ENCODE measurements at regions not wholly inside any gene's neighbourhood (a gene's known extent, or its start where the extent isn't known, plus 50 kb on each side); places are given as distances from the start of the nearest gene placed in this dataset.

DNA sequence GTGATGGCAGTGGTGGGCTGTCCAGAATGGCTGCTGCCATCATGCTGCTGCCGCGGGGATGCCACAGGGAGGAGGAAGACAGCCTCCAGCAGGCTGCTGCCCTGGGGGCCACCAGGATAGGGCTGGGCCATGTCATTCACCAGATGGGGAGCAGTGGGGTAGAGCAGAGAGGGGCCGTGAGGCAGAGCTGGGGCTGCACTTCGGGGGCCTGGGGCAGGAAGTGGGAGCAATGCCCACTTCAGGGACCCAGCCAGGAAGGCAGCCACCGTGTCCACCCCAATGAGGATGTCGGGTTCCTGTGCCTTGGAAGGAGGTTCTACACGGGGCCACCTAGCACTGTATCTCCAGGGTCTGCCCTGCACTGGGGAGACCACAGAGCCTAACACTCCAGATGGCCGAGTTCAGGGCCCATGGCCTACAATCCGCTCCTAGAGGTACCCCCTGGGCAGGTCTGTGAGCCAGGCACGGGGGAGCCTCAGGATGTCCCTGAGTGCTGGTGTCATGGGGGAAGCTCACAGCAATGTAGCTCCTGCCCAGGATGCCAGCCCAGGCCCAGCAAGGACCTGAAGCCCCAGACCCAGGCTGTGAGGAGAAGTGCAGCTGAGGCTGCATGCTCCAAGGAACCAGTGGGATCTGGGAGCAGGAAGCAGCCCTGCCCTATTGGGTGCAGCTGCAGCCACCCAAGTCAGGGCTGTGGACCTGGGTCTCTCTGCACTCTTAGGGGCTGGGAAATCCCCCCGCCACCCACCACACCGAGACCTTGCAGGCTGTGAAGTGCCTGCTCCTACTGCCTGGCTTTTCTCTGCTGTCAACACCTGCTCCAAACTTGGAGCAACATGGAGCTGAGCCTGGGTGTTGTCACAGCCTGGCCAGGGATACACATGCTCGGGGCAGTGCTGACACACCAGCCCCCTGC, 140.3 kb downstream of the PDHA2 start:
- Histone ChIP-seq H3K9ac (ENCODE audit: control insufficient read depth, insufficient read depth, low read length) (no peak overlapping the region), H3K36me3 (ENCODE audit: control insufficient read depth in 2 of 2, insufficient read depth in 2 of 2, low read length in 1 of 2) (no peaks in the 10 kb centered on the region), H3K27me3 (replicated peaks in 1 of 2; ENCODE audit: control insufficient read depth in 2 of 2, insufficient read depth in 2 of 2, low read length in 1 of 2) (no peaks in the 10 kb centered on the region), H3K9me3 (replicated peaks; ENCODE audit: control insufficient read depth, insufficient read depth, low read length) (no peaks in the 10 kb centered on the region; the same call in 2 of the 3 replicates), H3K27ac (ENCODE audit: control insufficient read depth, insufficient read depth) (no peak overlapping the region), H3K4me2 (ENCODE audit: control insufficient read depth, insufficient read depth) (no peak overlapping the region), H3K4me1 (ENCODE audit: control insufficient read depth, insufficient read depth, low read length) (no peaks in the 10 kb centered on the region), H3K79me2 (ENCODE audit: control insufficient read depth, insufficient read depth, low read length) (no peaks in the 10 kb centered on the region), H4K20me1 (ENCODE audit: control insufficient read depth, insufficient read depth) (no peaks in the 10 kb centered on the region), H2AFZ (ENCODE audit: control insufficient read depth, low read depth, low read length) (no peak overlapping the region), H3K4me3 (no peak overlapping the region)
- no peak for DNase-seq (ENCODE audit: low read depth, low spot score)
- RAD21 ChIA-PET (ENCODE audit: unreplicated experiment), result no interaction called here
- ATAC-seq, result no peak
- no peak for FAIRE-seq
- intact Hi-C loops (cut with micrococcal nuclease; ENCODE audit: unreplicated experiment) (no loop called here), in situ Hi-C loops (cut with MboI) (no loop called here)
- TF ChIP-seq YY1 (IDR thresholded peaks at IDR 0.05; ENCODE audit: low read depth, low read length), result no peak
- TF ChIP-seq STAT3 (IDR thresholded peaks at IDR 0.05; ENCODE audit: low read depth, low read length), result no peak
- no peak for TF ChIP-seq CBX3 (IDR thresholded peaks at IDR 0.05; ENCODE audit: borderline replicate concordance, low read depth)
- TF ChIP-seq DPF2 (IDR thresholded peaks at IDR 0.05), result no peak
- TF ChIP-seq PAX8 (IDR thresholded peaks at IDR 0.05), result no peak
- TF ChIP-seq CHD4 (IDR thresholded peaks at IDR 0.05), result no peak
- no peak for TF ChIP-seq ZNF207 (IDR thresholded peaks at IDR 0.05; ENCODE audit: borderline replicate concordance)
- no peak for TF ChIP-seq TARDBP (IDR thresholded peaks at IDR 0.05; ENCODE audit: borderline replicate concordance)
- TF ChIP-seq MYB (IDR thresholded peaks at IDR 0.05; ENCODE audit: borderline replicate concordance, low read depth, low read length), result no peak
- no peak for TF ChIP-seq SMAD5 (IDR thresholded peaks at IDR 0.05; ENCODE audit: low read depth)
- no peak for TF ChIP-seq HDAC2 (IDR thresholded peaks at IDR 0.05)
- CTCF ChIA-PET, result no interaction called here
- POLR2A ChIA-PET, result no interaction called here
- WGBS (ENCODE audit: insufficient coverage, insufficient replicate concordance, low lambda C conversion rate, missing lambda C conversion rate), result 5% methylated on average over 13 of the region's 13 CpGs
- SMC1A ChIA-PET (ENCODE audit: uncharacterized antibody, unreplicated experiment), result no interaction called here
- no TSS peak for BruUV-seq (replicated peaks)

All from GM12878 (cell line).